Neuron (in vitro differentiated cells): ENCODE measurements at regions not wholly inside any gene's neighbourhood (a gene's known extent, or its start where the extent isn't known, plus 50 kb on each side); places are given as distances from the start of the nearest gene placed in this dataset.

ENCODE experiments used
- H2AFZ ChIP-seq: one replicate; pipeline ENCODE4 v1.6.1; 2013; ENCODE audit warnings: low read depth, mild to moderate bottlenecking, inconsistent platforms, low read length, moderate library complexity
- H3K27me3 ChIP-seq: one replicate; pipeline ENCODE4 v1.6.1; 2013; ENCODE audit warnings: low read length; ENCODE audit not compliant: insufficient read depth
- H3K36me3 ChIP-seq: one replicate; pipeline ENCODE4 v1.6.1; 2013; ENCODE audit warnings: low read length; ENCODE audit not compliant: insufficient read depth
- H3K4me1 ChIP-seq: one replicate; pipeline ENCODE4 v1.6.1; 2013; ENCODE audit warnings: low read length; ENCODE audit not compliant: insufficient read depth
- H3K4me3 ChIP-seq: 2 replicates; pipeline ENCODE4 v1.5.1; 2013; ENCODE audit warnings: mild to moderate bottlenecking, low read length, moderate library complexity
- H3K9me3 ChIP-seq: one replicate; pipeline ENCODE4 v1.6.1; 2013; ENCODE audit warnings: low read length

DNA sequence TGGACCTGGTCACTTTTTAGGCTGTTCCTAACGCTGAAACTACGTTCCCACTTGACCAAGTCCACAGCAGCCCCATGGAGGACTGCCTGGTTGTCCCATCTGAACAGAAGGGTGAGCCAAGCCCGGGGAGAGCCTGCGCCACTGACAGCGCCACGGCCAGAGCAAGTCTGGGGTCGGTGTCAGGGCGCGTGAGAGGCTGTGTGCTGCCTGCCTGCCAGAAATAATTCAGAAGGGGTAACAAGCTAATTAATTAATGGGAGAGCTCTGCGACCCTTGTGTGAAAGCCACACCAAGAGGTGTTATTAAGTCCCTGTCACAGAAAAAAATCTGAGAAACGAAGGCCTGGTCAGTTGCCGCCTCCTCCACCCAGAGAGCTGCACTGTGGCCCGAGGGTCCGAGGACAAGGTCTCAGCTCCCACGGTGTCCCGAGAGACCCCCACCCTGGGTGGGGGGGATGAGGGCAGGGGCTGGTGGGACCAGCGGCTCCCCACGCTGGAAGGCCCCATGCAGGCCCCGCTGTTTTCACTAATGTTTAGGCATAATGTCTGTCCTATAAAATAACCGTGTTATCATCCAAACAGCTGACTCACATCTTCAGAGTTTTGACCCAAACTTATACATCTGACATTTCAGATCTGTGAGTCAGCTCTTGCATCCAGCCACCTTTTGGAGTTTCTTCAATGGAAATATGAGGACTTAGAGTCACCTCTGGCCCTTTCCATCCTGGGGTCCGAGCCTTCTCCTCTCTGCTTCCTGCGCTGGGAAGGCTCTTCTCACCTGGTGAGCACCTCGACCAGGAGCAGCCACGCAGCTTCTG is 58.5 kb downstream of the DLL1 start:
- no peaks in the 10 kb centered on the region for H3K27me3 ChIP-seq
- H2AFZ ChIP-seq: no peak overlapping the region
- peaks cover 43% of the 10 kb centered on the region for H3K4me1 ChIP-seq
- no peaks in the 10 kb centered on the region for H3K9me3 ChIP-seq
- H3K36me3 ChIP-seq: no peaks in the 10 kb centered on the region
- H3K4me3 ChIP-seq: no peak overlapping the region

GRCh38 chr6:170231293-170232185 is 59.3 kb downstream of the DLL1 start:
- H3K27me3 ChIP-seq: no peaks in the 10 kb centered on the region
- H3K36me3 ChIP-seq: no peaks in the 10 kb centered on the region
- no peaks in the 10 kb centered on the region for H3K9me3 ChIP-seq
- H3K4me1 ChIP-seq: peaks cover 43% of the 10 kb centered on the region
- H3K4me3 ChIP-seq: no peak overlapping the region
- H2AFZ ChIP-seq: no peak overlapping the region

GRCh38 chr6:170230520-170231292 is 60.2 kb downstream of the DLL1 start:
- H3K27me3 ChIP-seq: no peaks in the 10 kb centered on the region
- H3K36me3 ChIP-seq: no peaks in the 10 kb centered on the region
- H2AFZ ChIP-seq: no peak overlapping the region
- no peak overlapping the region for H3K4me3 ChIP-seq
- no peaks in the 10 kb centered on the region for H3K9me3 ChIP-seq
- peaks cover 41% of the 10 kb centered on the region for H3K4me1 ChIP-seq

GRCh38 chr6:170229851-170230519 is 60.9 kb downstream of the DLL1 start:
- Histone ChIP-seq H3K9me3 (no peaks in the 10 kb centered on the region), H3K27me3 (no peaks in the 10 kb centered on the region), H2AFZ (no peak overlapping the region), H3K4me1 (peaks cover 35% of the 10 kb centered on the region), H3K4me3 (no peak overlapping the region), H3K36me3 (no peaks in the 10 kb centered on the region)

GRCh38 chr6:170229396-170229795 is 61.5 kb downstream of the DLL1 start:
- H3K4me3 ChIP-seq: no peak overlapping the region
- H2AFZ ChIP-seq: no peak overlapping the region
- H3K27me3 ChIP-seq: no peaks in the 10 kb centered on the region

DNA sequence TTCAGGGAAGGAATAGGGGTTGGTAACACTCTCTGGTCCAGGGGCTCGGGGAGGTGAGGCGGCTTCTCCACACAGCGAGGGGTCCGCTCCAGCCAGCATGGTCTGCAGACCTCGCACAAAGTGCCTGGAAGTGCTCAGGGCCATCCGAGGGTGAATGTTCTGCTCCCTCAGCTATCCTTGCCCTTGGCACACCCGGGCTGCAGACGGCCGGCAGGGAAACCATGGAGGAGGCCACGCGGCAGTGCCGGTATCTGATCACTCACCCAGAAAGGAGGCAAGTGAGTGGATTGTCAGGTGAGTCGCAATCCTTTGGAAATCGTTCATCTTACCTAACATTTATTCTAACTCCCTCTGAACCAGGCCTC is 62.0 kb downstream of the DLL1 start:
- H2AFZ ChIP-seq: no peak overlapping the region
- H3K4me3 ChIP-seq: no peak overlapping the region
- H3K36me3 ChIP-seq: no peaks in the 10 kb centered on the region
- peaks cover 36% of the 10 kb centered on the region for H3K4me1 ChIP-seq
- no peaks in the 10 kb centered on the region for H3K9me3 ChIP-seq
- no peaks in the 10 kb centered on the region for H3K27me3 ChIP-seq

More at GRCh38 chr6:170229396-170229795, 61.5 kb downstream of the DLL1 start:
- H3K4me1 ChIP-seq: peaks cover 35% of the 10 kb centered on the region
- no peaks in the 10 kb centered on the region for H3K36me3 ChIP-seq
- no peaks in the 10 kb centered on the region for H3K9me3 ChIP-seq

DNA sequence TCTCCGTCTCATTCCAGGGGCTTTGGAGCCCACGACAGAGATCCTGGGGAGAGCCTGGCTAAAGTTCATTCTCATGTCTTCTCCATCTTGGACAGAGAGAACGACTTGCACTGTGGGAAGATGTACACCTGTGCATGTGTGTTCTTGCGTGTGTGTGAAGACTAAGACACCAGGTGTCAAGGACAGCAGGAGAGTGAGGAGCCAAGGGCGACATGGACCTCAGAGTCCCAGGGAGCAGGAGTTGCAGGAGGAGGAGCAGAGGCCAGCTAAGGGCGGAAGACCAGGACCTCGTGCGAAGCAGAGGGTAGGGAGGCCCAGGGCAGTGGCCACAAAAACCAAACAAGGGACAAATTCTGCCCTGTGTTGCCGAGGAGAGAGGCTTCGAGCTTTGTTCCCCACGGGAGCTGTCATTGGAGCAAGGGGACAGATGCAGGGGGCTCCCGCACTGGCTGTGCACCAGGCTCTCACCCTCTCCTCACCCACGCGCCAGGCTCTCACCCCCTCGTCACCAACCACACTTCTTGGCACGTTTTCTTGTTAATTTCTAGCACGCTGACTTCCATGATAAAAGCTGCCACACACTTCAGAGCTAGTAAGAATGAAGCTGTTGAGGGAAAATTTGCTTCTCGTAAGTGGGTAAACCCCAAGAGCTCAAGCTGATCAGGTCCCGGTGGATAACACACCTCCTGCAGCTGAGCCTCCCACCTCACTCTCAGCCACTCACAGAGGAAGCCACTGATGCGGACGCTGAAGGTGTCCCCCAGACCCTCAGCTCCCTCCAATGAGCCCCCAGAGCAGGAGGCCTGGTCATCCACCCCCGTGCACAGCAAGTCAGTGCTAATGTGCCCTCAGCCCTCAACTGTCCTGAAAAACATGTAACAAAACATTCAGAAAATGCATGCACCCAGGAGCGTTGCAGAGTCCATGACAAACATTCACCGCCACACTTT is 62.6 kb downstream of the DLL1 start:
- H3K36me3 ChIP-seq: no peaks in the 10 kb centered on the region
- no peaks in the 10 kb centered on the region for H3K9me3 ChIP-seq
- no peaks in the 10 kb centered on the region for H3K27me3 ChIP-seq
- H3K4me1 ChIP-seq: peaks cover 32% of the 10 kb centered on the region
- H3K4me3 ChIP-seq: no peak overlapping the region
- no peak overlapping the region for H2AFZ ChIP-seq

GRCh38 chr6:170227521-170227983 is 63.3 kb downstream of the DLL1 start:
- peaks cover 32% of the 10 kb centered on the region for H3K4me1 ChIP-seq
- H3K9me3 ChIP-seq: no peaks in the 10 kb centered on the region
- H3K36me3 ChIP-seq: no peaks in the 10 kb centered on the region
- H3K27me3 ChIP-seq: no peaks in the 10 kb centered on the region
- H2AFZ ChIP-seq: no peak overlapping the region
- no peak overlapping the region for H3K4me3 ChIP-seq

DNA sequence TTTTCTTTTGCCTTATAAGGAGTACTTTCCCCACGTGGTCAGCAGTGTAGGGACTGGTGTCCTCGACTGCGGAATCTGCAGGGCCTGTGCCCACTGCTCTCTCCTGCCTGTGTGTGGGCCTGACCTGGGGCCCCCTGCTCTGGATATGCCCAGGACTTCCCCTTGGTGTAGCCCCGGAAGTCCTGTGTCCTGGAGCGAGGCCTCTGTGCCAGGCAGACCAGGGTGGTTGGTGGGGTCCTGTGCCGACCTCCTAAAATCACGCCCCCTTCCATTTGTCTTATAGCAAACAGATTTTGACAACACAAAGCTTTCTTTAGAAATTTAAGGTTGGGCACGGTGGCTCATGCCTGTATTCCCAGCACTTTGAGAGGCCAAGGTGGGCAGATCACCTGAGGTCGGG is 64.2 kb downstream of the DLL1 start:
- H2AFZ ChIP-seq: no peak overlapping the region

DNA sequence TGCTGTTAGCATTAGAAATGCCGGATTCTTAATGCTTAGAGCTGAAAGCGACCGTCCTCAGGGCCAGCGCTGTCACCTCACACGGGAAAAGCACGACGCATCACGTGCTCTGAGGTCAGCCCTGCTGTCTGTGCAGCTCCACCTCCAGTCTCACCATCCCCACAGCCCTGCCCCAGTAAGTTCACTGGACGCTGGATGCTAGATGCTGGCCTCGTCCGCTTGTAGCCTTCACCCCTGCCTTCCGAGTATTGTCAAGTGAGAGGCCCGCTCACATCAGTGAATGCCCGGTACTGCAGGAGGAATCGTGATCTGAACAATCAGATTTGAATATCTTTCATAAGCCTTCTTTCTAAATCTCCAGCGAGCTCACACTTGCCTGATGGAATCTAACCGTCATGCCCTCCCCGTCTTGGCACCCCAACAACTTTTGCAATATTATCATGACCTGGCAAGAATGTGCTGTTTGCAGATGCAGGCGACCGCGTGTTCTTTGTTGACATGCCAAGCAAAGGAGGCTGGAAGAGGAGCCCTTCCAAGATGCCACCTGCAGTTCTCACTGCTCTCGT is 64.9 kb downstream of the DLL1 start:
- no peaks in the 10 kb centered on the region for H3K9me3 ChIP-seq
- no peaks in the 10 kb centered on the region for H3K27me3 ChIP-seq
- H2AFZ ChIP-seq: no peak overlapping the region
- no peaks in the 10 kb centered on the region for H3K36me3 ChIP-seq
- H3K4me1 ChIP-seq: peaks cover 18% of the 10 kb centered on the region
- H3K4me3 ChIP-seq: no peak overlapping the region

More for the DNA sequence above, 64.2 kb downstream of the DLL1 start:
- no peak overlapping the region for H3K4me3 ChIP-seq
- H3K36me3 ChIP-seq: no peaks in the 10 kb centered on the region
- no peaks in the 10 kb centered on the region for H3K27me3 ChIP-seq
- H3K9me3 ChIP-seq: no peaks in the 10 kb centered on the region
- H3K4me1 ChIP-seq: peaks cover 26% of the 10 kb centered on the region
